HG02870 (cell line): ENCODE measurements at regions not wholly inside any gene's neighbourhood (a gene's known extent, or its start where the extent isn't known, plus 50 kb on each side); places are given as distances from the start of the nearest gene placed in this dataset.
"Not testable (repeated sequence)": the region's sequence is repeated elsewhere in the genome, so short reads cannot be mapped to it uniquely, and the experiment has no call there.

ENCODE experiments used
- ATAC-seq: cut with Tn5 transposase; IDR thresholded peaks from one replicate; pipeline ENCODE4 v1.9.1; 2021; ENCODE audit warnings: mild to moderate bottlenecking, moderate library complexity; ENCODE audit not compliant: unreplicated experiment

DNA sequence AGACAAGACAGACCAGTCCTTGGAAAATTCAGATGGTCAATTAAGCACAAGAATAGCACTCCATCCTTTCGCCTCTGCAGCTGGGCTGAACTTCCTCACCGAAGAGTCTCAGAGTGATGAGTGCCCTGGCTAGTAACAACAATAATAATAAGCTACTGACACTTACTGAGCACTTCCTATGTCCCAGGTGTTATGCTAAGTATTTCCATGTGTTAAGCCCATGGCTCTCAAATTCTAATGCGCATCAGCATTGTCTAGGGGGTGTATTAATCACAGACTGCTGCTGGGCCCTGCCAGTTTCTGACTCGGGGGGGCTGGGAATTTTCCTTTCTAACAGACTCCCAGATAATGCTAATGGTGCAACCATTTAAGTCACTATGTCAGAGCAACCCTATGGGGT is 118.2 kb upstream of the LRFN2 start:
- ATAC-seq = no peak

DNA sequence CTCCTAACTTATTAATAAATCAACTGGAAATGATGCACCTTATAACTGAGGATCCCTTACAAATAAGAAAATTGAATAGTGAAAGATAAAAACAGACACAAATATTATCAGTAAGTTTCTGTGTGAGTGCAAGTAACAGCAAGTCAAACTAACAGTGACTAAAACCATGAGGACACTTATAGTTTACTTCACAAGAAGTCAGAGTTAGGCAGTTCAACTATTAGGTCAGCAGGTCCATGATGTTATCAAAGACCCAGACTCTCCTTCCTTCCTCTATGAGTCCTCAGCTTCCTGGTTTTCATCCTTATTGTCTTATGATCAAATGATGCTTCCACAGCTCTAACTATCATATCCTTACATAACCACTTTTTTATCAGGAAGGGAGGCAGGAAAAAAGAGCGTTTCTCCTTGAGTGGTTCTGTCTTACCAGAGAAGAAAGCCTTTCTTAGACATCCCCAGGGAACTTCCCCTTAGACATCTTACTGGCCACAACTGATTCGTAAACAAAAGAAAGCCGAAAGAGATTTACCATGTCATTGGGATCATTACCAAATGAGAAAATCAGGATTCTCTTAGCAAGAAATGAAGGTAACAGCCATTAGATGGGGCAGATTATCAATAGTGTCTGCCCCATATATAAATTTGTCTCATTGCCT is 114.3 kb upstream of the LRFN2 start:
- ATAC-seq = no peak

DNA sequence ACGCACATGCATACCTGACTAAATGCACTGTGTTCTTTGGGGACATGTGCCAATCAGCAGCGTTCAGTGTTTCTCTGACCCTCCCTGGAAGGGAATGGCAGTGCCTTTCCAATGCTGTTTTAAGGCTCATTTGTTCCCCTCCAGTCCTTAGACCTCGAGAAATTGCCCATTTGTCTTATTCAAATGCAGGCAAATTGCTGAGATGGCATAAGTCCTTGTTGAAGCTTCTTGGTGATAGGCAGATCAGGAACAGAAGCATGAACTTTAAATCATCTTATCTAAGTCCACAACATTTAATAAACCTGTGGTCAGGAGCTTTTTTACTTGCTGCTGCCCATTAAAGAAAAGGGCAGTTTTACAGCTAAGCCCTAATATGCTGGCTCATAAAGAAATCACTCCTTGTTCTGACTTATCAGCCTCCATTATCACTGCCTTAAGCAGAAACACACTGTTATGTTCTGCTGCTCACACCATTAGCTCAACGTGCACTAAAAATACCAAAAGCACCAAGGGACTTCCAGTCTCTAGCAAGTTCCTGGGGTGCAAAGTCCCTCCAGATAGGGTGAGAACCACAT is 112.9 kb upstream of the LRFN2 start:
- no peak for ATAC-seq

DNA sequence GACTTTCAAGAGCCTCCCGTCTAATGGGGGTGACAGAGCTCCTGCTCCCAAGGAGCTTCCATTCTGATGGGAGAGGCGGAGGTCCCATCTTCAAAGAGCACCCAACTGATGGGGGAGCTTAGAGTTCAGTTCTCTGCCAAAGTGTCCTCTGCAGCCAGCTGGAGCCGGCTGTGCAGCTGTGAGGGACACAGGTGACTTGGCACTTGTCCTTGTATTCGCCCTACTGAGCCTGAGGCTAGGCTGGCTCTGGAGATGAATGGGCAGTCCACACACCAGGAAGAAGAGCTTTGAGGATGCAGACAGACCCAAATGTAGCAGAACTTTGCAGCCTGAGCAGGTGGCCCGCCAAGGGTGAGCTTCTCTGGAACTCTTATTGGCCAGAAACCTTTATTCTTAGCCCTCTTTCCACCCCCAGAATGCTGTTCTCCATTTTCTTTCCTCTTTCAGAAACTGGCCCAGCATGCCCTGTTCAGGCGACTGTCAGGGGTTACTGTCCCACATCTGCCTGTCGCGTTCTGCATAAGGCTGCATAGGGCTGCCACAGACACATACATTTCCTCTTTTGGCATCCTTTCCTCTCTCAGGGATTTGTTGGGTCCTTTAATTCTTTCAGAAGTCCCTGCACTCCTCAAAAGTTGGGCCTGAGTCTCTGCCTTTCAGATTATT is 108.7 kb upstream of the LRFN2 start:
- ATAC-seq = no peak

DNA sequence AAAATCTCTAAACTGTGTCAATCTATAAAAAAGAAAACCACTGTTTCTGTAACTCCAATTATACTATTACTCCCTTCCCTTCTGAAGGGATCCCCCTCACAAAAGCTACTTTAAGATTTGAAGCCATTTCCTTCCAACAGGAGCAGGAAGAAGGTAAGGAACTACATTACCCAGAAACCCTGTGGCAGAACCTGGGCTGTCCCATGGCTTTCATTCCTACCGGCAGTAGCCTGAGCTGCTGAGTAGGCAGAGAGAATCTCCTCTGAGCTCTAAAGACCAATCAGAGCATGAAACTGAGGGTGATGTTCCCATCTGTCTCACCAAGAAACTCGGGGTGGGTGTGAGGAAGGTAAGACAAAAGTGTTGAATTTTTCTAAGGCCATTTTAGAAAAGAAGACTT is 108.0 kb upstream of the LRFN2 start:
- ATAC-seq = no peak

DNA sequence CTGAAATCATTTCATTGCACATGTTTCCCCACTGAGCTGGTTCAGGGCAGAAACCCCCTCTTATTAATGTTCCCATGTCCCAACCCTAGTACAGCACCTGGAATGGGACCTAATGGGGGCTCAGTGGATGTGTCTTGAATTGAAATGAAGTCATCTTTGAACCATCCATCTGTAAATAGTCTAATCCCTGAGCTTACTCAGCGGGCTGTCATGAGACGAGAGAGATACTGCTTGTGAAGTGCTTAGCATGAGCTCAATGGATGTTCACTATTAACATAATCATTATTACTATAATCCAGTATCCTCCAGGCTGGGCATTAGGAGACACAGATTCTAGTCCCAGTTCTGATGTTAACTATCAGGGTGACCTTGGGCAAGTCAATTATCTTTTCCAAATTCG is 106.6 kb upstream of the LRFN2 start:
- no peak for ATAC-seq

DNA sequence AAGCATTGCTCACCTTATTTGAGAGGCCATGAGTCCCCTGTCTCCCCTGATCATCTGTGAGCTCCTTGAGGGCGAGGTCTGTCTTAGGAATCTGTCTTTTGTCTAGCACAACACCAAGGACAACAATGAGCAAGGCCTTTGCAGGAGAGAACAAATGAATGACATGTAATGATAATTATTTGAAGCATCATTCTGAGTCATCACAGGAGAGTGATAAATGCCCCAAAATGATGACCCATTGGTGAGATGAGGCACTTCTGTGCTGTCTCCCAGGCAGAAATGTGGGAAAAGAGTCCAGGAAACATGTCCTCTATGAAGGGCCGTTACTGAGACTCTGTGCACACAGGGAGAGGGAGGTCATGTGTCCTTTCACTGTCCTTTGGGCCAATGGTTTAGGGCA is 105.2 kb upstream of the LRFN2 start:
- no peak for ATAC-seq

DNA sequence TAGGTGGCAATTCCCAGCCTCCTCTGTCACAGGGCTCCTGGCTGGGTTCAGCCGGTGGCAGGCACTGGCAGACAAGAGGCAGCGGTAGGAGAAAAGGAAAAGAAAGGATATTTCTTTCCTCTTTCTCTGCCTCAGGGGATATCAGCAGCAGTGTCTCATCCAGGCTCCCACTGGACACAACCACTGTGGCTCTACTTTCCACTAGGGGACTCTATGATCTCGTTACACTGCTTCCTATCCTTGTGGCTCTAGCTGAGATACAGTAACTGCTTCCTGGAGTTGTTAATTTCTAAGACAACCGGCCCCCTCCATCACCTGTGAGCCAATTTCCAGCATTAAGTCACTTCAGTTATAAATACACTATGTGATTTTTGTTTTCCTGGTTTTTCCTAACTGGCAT is 102.0 kb upstream of the LRFN2 start:
- ATAC-seq = no peak

DNA sequence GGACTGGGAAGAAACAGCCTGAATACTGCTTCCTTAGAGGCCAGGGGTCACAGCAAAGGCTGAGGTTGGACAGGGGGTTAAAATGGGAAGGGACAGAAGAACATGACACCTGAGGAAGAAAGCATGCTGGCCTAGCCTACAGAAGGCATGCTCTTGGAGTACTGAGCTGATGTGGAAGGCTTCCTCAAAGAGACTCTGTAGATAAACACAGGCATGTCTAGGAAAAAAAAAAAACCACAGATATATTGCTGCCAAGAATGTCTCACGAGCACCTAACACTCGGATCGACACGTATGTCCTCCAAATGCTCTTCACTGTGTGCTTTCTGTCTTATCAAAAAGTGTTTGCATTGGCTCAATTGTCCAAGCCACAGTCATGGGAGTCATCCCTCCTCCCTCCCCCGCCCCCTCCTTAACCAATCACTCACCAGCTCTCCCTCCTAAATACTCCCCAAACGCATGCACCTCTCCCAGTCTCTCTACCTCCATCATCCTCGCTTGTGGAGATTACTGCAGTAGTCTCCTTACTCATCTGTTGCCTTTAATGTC is 101.1 kb upstream of the LRFN2 start:
- no peak for ATAC-seq

DNA sequence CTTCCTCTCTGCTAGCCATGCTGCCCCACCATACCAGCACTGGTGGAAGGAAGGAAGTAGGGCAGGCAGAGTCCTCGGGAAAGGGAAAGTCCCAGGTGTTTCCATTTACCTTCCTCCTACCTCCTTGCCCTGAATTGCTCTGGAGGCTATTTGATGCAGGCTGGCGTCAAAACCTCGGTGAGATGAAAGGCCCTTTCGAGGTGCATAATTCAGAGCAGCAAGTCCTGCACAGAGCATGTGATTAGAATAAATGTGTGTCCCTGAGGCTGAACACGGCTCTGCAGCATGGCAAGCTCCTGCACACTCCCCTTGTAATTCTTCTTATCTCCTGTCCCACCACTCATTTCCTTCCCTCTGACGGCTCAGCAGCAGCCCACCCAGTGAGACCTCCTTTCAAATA is 98.7 kb upstream of the LRFN2 start:
- ATAC-seq = no peak

DNA sequence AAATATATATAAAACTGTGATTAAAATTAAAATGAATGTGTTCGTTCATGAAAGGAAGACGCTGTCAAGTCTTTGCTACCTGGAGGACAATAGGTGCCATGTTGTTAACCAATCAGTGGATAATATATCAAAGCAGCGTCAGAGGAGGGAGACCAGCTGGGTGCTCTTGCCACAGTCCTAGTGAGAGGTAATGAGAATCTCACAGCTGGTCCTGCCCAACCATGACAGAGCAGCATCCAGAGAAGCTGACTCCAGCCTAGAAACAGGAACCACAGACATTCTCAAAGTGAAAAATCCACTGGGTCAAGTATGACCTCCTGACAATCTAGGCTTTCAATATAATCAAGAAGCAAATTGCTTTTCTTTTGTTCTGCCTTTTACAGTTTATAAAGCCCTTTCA is 94.5 kb upstream of the LRFN2 start:
- ATAC-seq = no peak

DNA sequence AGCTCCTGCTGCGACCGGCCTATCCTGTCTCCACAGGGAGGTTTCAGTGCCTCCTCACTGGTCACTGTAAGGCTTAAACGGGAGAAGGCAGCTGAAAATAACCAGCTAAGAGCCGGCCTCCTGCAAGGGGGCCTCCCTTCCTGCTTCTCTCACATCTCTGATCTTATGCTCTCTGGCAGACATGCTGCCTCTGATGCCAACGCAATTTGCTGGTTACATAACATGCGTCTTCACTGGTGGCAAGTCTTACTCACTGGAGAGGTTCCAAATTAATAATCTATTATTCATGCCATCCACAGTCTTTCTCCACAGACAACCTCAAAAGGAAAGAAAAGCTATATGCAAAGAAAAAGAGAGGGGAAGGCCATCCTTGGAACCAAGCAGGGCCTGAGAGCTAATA is 91.8 kb upstream of the LRFN2 start:
- no peak for ATAC-seq

DNA sequence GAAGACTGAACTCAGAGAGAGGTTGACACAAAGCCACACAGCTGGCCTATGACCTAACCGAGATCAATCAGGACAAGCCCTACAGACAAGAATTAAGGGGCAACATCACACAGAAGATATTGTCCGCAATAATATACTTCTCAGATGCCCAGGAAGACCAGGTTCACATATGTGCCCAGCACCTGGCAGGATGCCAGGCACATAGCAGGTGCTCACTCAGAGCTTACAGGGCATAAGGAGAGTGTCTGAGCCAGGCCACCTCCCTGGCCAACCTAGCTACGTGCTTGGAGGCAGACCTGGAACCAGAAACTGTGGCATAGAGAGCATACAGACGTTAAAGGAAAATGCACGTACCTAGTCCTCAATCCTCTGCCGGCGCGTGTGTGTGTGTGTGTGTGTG is 87.0 kb upstream of the LRFN2 start:
- no peak for ATAC-seq

DNA sequence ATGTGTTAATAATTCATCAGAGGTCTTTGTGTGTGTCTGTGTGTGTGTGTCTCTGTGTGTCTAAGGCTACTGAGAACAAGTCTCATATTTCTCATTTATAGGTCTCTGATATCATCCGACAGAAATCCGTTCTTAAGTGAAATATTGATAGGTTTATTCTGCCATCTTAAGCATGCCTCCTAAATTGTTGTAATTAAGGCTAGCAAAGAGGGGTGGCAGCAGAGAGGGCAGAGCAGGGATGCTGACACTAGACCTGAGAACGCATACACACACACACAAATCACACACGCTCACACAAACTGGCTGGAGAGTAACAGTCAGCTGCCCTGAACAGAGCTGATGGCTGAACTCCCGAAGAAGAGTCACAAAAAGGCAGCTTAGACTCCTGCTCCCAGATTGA is 84.9 kb upstream of the LRFN2 start:
- no peak for ATAC-seq

DNA sequence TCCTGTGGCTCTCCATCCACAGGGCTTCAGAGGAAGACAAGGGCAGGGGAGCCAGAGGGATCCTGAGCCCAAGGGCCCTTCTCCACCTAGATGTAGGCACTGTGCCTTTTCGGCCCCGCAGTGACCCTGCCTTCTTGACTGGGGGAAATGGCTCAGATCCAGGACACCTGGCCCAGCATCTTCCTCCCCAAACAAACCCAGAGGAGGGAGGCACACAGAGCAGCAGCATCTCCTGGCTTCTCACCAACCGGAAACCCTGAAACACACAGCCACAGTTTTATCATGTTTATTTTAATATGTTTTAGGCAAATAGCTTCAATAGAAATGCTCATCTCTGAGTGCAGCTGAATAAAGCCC is 84.5 kb upstream of the LRFN2 start:
- no peak for ATAC-seq

DNA sequence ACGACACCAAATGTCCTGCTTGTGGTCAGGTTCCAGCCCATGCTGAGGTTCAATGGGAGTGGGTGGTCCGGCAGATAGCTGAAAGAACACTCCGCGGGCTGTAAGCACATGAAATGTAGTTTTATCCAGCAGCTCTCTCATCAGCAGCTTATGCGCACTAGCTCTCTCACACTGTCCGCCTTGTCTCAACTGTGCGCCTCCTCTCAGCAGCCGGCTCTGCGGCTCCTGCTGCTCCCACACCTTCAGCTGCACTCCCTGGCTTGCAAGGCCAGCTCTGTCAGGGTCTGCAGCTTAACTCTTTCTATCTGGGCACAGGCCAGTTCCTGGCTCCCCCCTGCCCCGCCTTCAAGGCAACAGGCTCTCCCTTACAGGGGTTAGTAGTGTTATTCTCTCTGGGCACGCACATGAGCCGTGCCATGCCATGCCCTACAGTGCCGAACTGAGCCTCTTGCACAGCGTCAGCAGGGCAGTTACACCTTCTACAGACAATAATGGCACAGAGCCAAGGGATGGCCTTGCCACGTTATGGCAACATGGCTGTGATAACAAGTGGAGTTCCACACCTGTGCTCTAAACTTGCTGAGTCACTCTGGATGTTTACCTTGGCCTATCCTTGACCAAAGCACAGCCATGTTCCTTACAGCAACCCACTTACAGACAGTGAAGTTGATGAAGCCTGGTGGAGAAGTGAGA is 84.0 kb upstream of the LRFN2 start:
- no peak for ATAC-seq

DNA sequence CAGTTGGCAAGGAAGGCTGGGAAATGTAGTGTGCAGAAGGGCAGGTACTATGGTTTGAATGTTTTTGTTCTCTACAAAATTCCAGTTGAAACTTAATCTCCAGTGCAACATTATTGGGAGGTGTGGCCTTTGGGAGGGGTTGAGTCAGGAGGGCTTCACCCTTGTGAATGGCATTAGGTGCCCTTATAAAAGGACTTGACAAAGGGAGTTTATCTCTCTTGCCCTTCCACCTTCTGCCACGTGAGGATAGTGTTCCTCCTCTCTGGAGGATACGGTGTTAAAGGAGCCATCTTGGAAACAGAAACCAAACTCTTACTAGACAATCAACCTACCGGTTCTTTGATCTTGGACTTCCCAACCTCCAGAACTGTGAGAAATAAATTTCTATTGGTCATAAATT is 82.2 kb upstream of the LRFN2 start:
- ATAC-seq = no peak

DNA sequence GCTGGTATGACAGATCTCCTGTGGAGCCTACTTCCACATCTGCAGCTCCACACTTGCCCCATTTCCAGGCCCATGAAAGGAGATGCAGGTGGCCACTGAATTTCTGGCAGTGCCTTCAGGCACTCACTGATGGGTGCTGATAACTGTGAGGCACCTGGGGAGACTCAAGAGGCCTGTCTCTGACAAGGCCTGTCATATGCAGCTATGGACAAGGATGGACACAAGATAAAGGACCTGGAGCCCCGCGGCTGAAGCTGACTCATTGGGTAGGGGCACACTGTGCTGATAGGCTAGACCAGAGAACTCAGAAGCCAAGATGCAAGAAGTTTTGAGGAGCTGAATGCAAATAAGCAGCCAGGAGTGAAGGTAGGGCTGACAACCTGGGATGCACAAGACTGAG is 81.0 kb upstream of the LRFN2 start:
- no peak for ATAC-seq

DNA sequence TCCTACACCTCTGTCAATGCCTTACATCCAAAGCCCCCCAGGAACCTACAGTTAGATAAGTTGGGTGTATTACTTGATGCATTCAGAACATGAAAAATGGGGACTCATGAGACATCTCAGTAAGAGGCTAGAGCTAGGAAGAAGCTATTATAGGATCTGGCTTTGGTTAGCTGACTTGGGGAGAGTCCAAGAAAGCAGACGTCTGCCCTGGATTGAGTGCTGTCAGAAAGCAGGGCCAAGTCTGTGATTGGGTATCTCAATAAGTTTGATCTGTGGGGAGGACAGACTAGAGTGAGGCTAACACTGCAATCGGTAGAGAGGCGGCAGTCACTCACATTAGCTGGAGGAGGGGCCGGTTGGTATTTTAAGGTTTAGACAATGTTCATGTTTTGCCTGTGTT is 79.4 kb upstream of the LRFN2 start:
- ATAC-seq = no peak

DNA sequence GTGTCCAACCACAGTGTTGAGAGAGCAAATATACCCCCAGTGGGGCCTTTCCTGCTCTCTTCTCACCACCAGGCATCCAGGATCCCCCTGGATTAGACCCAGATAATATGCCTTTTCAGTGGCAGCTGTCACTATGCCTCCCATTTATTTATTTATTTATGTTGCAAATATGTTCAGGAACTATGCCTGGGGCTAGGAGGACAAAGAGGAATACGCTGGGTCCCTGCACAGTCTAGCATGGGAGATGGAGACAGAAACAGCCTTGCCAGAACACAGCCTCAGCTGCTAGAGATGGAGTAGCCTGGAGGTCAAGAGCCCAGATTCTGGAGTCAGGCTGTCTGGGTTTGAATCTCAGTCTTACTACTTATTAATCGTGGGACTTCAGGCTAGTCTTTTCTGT is 74.6 kb upstream of the LRFN2 start:
- ATAC-seq = no peak

DNA sequence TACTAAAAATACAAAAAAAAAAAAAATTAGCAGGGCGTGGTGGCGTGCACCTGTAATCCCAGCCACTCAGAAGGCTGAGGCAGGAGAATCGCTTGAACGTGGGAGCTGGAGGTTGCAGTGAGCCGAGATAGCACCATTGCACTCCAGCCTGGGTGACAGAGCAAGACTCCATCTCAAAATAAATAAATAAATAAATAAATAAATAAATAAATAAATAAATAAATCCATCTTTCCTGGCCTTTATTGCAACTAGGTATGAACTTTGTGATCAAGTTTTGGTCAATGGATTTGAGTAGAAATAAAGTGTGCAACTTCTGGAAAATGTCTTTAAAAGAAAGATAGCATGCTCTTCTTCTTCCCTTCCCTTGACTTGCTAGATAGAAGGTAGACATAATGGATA is 69.6 kb upstream of the LRFN2 start:
- ATAC-seq = not testable (repeated sequence)

DNA sequence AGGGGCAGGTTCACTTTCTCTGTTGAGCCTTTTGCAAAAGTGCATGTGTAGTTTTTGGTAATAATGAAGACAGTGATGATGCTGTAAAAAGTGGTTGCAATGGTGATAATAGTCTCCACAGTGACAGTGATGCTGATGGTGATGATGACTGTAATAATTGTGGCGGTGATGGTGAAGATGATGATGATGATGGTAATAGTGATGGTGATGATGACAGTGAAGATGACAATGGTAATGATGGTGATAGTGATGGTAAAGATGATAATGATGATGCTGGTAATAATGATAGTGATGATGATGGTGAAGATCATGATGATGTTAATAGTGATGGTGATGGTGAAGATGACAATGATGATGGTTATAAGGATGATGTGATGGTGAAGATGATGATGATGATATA is 67.7 kb upstream of the LRFN2 start:
- ATAC-seq = no peak
